ENCODE measurements at regions not wholly inside any gene's neighbourhood (a gene's known extent, or its start where the extent isn't known, plus 50 kb on each side); places are given as distances from the start of the nearest gene placed in this dataset.

DNA sequence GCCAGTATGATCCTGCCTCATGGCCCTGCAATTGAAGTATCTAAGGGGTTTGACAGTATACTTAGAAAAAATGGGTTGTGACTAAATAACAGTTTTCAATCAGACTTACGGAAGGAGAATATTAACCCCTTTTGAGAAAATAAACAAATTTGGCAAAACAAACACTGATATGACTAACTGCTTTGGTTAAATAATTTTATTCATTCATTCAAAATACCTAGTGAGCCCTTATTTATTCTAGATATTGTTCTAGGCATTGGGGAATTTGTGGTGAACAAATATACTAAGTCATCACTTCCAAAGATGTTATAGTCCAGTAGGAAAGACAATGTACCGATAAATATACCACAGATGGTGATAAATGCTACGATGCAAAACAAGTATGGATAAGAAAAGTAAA is 358.7 kb downstream of the TGFB2 start:
- Histone ChIP-seq H3K4me1 (ENCODE audit: insufficient read depth, low read length) (no peaks in the 10 kb centered on the region), H3K4me3 (ENCODE audit: low read depth in 1 of 2, low read length in 2 of 2) (no peak overlapping the region)

DNA sequence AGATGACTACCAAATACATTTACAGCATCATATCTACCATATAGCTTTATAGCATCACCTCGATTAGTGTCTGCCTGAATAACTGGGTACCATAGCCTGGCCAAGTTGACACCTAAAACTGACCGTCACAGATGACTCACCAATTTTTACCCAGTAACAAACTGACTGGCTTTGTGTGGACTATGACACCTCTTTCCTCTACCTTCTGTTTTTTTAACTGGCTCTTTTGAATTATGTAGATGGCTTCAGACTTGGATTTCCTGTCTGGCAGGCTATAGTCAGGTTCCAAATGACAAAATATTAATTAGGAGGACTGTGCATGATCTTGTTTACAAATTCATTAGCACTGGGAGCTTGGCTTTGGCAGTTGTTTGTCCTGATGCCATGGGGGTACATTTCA is 360.3 kb downstream of the TGFB2 start:
- H3K27ac ChIP-seq (ENCODE audit: low read depth, low read length), result no peak overlapping the region
- H3K9me3 ChIP-seq (ENCODE audit: low read length), result no peaks in the 10 kb centered on the region
- H3K9ac ChIP-seq (ENCODE audit: low read length), result no peak overlapping the region
- no peaks in the 10 kb centered on the region for H3K4me1 ChIP-seq (ENCODE audit: insufficient read depth, low read length)
- H3K27me3 ChIP-seq (ENCODE audit: control insufficient read depth in 1 of 2, insufficient read depth in 2 of 2, low read length in 2 of 2), result no peaks in the 10 kb centered on the region
- no peaks in the 10 kb centered on the region for H3K36me3 ChIP-seq (ENCODE audit: insufficient read depth, low read length)
- no peak overlapping the region for H3K4me3 ChIP-seq (ENCODE audit: low read depth in 1 of 2, low read length in 2 of 2)

More for the DNA sequence above, 358.7 kb downstream of the TGFB2 start:
- H3K36me3 ChIP-seq (ENCODE audit: insufficient read depth, low read length), result no peaks in the 10 kb centered on the region
- no peaks in the 10 kb centered on the region for H3K27me3 ChIP-seq (ENCODE audit: control insufficient read depth in 1 of 2, insufficient read depth in 2 of 2, low read length in 2 of 2)
- H3K9ac ChIP-seq (ENCODE audit: low read length), result no peak overlapping the region
- no peaks in the 10 kb centered on the region for H3K9me3 ChIP-seq (ENCODE audit: low read length)
- H3K27ac ChIP-seq (ENCODE audit: low read depth, low read length), result no peak overlapping the region

DNA sequence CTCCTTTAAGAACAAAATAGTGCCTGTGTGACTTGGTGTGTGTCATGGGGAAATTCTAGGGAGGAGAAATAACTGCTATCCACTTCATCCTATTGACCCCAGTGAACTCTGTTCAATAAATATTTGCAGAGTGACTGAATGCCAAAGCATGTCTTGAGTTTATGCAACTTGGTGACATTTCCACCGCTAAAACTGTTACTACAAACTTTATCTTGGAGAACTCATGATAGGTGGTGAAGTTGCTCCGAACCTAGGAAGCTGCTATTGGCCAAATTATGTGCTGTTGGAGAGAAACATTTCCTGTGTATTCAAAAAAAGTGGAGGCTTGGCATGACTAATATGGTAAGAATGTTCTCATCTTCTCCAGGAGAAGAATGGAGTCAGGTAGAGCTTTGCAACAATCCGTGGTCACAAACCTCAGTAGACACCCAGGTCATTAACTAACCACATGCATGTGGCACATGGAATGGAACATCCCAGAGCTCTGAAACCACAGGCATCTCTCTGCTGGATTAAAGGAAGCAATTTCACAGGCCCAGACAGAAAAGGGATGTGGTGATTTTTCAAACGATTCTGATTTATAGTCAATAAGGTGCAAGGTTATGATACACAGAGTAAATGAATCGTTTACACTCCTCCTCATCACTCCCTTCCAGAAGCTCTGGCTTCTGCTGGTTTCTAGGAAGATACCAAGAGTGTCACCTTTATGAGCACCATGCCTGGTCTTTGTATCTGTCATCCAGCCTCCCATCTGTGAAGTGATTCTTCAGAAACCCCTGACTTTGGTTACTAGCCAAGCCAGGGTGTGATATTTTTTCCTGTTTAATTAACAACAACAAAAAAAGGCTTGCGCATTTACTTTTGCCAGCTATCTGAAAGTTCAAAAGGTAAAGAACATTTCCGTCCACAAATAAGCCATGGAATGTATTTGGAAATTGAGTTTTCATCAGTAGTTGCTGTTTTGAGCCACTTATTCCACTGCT is 361.1 kb downstream of the TGFB2 start:
- H3K9me3 ChIP-seq (ENCODE audit: low read length), result no peaks in the 10 kb centered on the region
- no peaks in the 10 kb centered on the region for H3K36me3 ChIP-seq (ENCODE audit: insufficient read depth, low read length)
- H3K4me1 ChIP-seq (ENCODE audit: insufficient read depth, low read length), result no peaks in the 10 kb centered on the region
- no peaks in the 10 kb centered on the region for H3K27me3 ChIP-seq (ENCODE audit: control insufficient read depth in 1 of 2, insufficient read depth in 2 of 2, low read length in 2 of 2)
- H3K4me3 ChIP-seq (ENCODE audit: low read depth in 1 of 2, low read length in 2 of 2), result no peak overlapping the region
- H3K9ac ChIP-seq (ENCODE audit: low read length), result no peak overlapping the region
- no peak overlapping the region for H3K27ac ChIP-seq (ENCODE audit: low read depth, low read length)

GRCh38 chr1:218711001-218711400 is 365.9 kb downstream of the TGFB2 start:
- Histone ChIP-seq H3K9ac (ENCODE audit: low read length) (no peak overlapping the region), H3K27ac (ENCODE audit: low read depth, low read length) (no peak overlapping the region), H3K36me3 (ENCODE audit: insufficient read depth, low read length) (no peaks in the 10 kb centered on the region), H3K9me3 (ENCODE audit: low read length) (no peaks in the 10 kb centered on the region), H3K27me3 (ENCODE audit: control insufficient read depth in 1 of 2, insufficient read depth in 2 of 2, low read length in 2 of 2) (no peaks in the 10 kb centered on the region), H3K4me1 (ENCODE audit: insufficient read depth, low read length) (no peaks in the 10 kb centered on the region), H3K4me3 (ENCODE audit: low read depth in 1 of 2, low read length in 2 of 2) (no peak overlapping the region)

GRCh38 chr1:218711884-218712674 is 366.9 kb downstream of the TGFB2 start:
- Histone ChIP-seq H3K27me3 (ENCODE audit: control insufficient read depth in 1 of 2, insufficient read depth in 2 of 2, low read length in 2 of 2) (no peaks in the 10 kb centered on the region), H3K4me1 (ENCODE audit: insufficient read depth, low read length) (no peaks in the 10 kb centered on the region), H3K9me3 (ENCODE audit: low read length) (no peaks in the 10 kb centered on the region), H3K27ac (ENCODE audit: low read depth, low read length) (no peak overlapping the region), H3K4me3 (ENCODE audit: low read depth in 1 of 2, low read length in 2 of 2) (no peak overlapping the region), H3K9ac (ENCODE audit: low read length) (no peak overlapping the region), H3K36me3 (ENCODE audit: insufficient read depth, low read length) (no peaks in the 10 kb centered on the region)

GRCh38 chr1:218712677-218713076 is 367.5 kb downstream of the TGFB2 start:
- H3K9me3 ChIP-seq (ENCODE audit: low read length), result no peaks in the 10 kb centered on the region
- no peak overlapping the region for H3K9ac ChIP-seq (ENCODE audit: low read length)
- H3K36me3 ChIP-seq (ENCODE audit: insufficient read depth, low read length), result no peaks in the 10 kb centered on the region
- H3K4me1 ChIP-seq (ENCODE audit: insufficient read depth, low read length), result no peaks in the 10 kb centered on the region
- H3K27me3 ChIP-seq (ENCODE audit: control insufficient read depth in 1 of 2, insufficient read depth in 2 of 2, low read length in 2 of 2), result no peaks in the 10 kb centered on the region
- H3K27ac ChIP-seq (ENCODE audit: low read depth, low read length), result no peak overlapping the region
- H3K4me3 ChIP-seq (ENCODE audit: low read depth in 1 of 2, low read length in 2 of 2), result no peak overlapping the region

- Histone ChIP-seq H3K4me1 (ENCODE audit: insufficient read depth, low read length) (no peaks in the 10 kb centered on the region), H3K36me3 (ENCODE audit: insufficient read depth, low read length) (no peaks in the 10 kb centered on the region), H3K4me3 (ENCODE audit: low read depth in 1 of 2, low read length in 2 of 2) (no peak overlapping the region), H3K27ac (ENCODE audit: low read depth, low read length) (no peak overlapping the region), H3K9me3 (ENCODE audit: low read length) (no peaks in the 10 kb centered on the region), H3K27me3 (ENCODE audit: control insufficient read depth in 1 of 2, insufficient read depth in 2 of 2, low read length in 2 of 2) (no peaks in the 10 kb centered on the region), H3K9ac (ENCODE audit: low read length) (no peak overlapping the region)
Measured at GRCh38 chr1:218715961-218716669, 371.0 kb downstream of the TGFB2 start.

DNA sequence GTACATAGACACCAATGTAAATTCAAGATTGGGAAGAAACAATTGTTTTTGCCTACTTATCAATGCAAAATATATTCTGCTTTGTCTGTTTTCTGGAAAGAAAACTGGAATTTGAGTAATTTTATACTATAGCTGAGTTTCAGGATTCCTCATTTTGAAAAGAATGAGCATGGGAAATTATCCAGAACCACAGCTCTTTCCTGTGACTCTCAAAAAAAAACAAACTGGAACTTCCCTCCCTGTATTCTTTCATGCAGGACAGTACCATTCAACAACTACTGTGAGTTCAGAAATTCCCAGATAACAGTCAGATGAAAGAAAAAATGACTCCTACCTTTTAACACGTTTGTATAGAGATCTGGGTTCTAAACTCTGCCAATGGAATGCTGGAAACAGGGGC is 372.4 kb downstream of the TGFB2 start:
- H3K9ac ChIP-seq (ENCODE audit: low read length), result no peak overlapping the region
- H3K27me3 ChIP-seq (ENCODE audit: control insufficient read depth in 1 of 2, insufficient read depth in 2 of 2, low read length in 2 of 2), result no peaks in the 10 kb centered on the region
- no peaks in the 10 kb centered on the region for H3K9me3 ChIP-seq (ENCODE audit: low read length)
- H3K4me3 ChIP-seq (ENCODE audit: low read depth in 1 of 2, low read length in 2 of 2), result no peak overlapping the region
- H3K4me1 ChIP-seq (ENCODE audit: insufficient read depth, low read length), result no peaks in the 10 kb centered on the region
- H3K27ac ChIP-seq (ENCODE audit: low read depth, low read length), result no peak overlapping the region
- H3K36me3 ChIP-seq (ENCODE audit: insufficient read depth, low read length), result no peaks in the 10 kb centered on the region

- no peaks in the 10 kb centered on the region for H3K27me3 ChIP-seq (ENCODE audit: control insufficient read depth in 1 of 2, insufficient read depth in 2 of 2, low read length in 2 of 2)
- H3K9ac ChIP-seq (ENCODE audit: low read length), result no peak overlapping the region
- no peaks in the 10 kb centered on the region for H3K9me3 ChIP-seq (ENCODE audit: low read length)
- H3K4me3 ChIP-seq (ENCODE audit: low read depth in 1 of 2, low read length in 2 of 2), result no peak overlapping the region
- no peak overlapping the region for H3K27ac ChIP-seq (ENCODE audit: low read depth, low read length)
- no peaks in the 10 kb centered on the region for H3K4me1 ChIP-seq (ENCODE audit: insufficient read depth, low read length)
- H3K36me3 ChIP-seq (ENCODE audit: insufficient read depth, low read length), result no peaks in the 10 kb centered on the region
Measured at GRCh38 chr1:218718206-218718605, 373.1 kb downstream of the TGFB2 start.

DNA sequence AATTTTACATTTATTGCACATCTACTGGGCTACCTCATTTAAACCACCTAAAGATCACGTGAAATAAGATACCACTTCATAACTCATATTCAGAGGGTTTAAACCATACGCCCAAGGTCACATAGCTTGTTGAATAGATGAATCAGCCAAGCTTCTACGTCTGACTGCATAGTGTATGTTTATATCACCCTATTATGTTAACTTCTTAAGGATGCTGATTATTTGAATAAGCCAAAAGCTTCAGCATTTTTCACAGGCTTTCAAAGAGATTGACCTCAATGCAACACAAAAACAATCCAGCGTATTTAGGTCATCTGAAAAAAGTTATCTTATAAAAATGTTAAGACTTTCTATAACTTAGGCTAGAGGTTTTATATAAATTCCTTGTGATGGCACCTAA is 373.8 kb downstream of the TGFB2 start:
- Histone ChIP-seq H3K4me1 (ENCODE audit: insufficient read depth, low read length) (no peaks in the 10 kb centered on the region), H3K9ac (ENCODE audit: low read length) (no peak overlapping the region), H3K27me3 (ENCODE audit: control insufficient read depth in 1 of 2, insufficient read depth in 2 of 2, low read length in 2 of 2) (no peaks in the 10 kb centered on the region), H3K27ac (ENCODE audit: low read depth, low read length) (no peak overlapping the region), H3K36me3 (ENCODE audit: insufficient read depth, low read length) (no peaks in the 10 kb centered on the region), H3K9me3 (ENCODE audit: low read length) (no peaks in the 10 kb centered on the region), H3K4me3 (ENCODE audit: low read depth in 1 of 2, low read length in 2 of 2) (no peak overlapping the region)

- no peak overlapping the region for H3K27ac ChIP-seq (ENCODE audit: low read depth, low read length)
- no peak overlapping the region for H3K9ac ChIP-seq (ENCODE audit: low read length)
- H3K36me3 ChIP-seq (ENCODE audit: insufficient read depth, low read length), result no peaks in the 10 kb centered on the region
- H3K27me3 ChIP-seq (ENCODE audit: control insufficient read depth in 1 of 2, insufficient read depth in 2 of 2, low read length in 2 of 2), result no peaks in the 10 kb centered on the region
- no peaks in the 10 kb centered on the region for H3K9me3 ChIP-seq (ENCODE audit: low read length)
- H3K4me1 ChIP-seq (ENCODE audit: insufficient read depth, low read length), result no peaks in the 10 kb centered on the region
- no peak overlapping the region for H3K4me3 ChIP-seq (ENCODE audit: low read depth in 1 of 2, low read length in 2 of 2)
Measured at GRCh38 chr1:218728898-218729565, 383.9 kb downstream of the TGFB2 start.
